Omental fat pad (tissue), 3 donors: ENCODE measurements at regions not wholly inside any gene's neighbourhood (a gene's known extent, or its start where the extent isn't known, plus 50 kb on each side); places are given as distances from the start of the nearest gene placed in this dataset.

Source experiments
- ATAC-seq: fragments of 150-250 bp; one replicate; pipeline ENCODE4 v1.9.1; 2016; ENCODE audit warnings: mild to moderate bottlenecking, moderate library complexity; ENCODE audit not compliant: low FRiP score
- DNase-seq: peaks from one replicate; pipeline ENCODE4 v3.0.0-alpha.2; 2019; ENCODE audit warnings: low spot score
- TF ChIP-seq, protein P1 (sequence below), 3 donors: fragments of 450-650 bp; IDR thresholded peaks; one replicate each; pipeline ENCODE4 v1.5.1; 2016 to 2017; ENCODE audit warnings: antibody characterized with exemption in 3 of 3, mild to moderate bottlenecking in 3 of 3, moderate library complexity in 2 of 3

DNA sequence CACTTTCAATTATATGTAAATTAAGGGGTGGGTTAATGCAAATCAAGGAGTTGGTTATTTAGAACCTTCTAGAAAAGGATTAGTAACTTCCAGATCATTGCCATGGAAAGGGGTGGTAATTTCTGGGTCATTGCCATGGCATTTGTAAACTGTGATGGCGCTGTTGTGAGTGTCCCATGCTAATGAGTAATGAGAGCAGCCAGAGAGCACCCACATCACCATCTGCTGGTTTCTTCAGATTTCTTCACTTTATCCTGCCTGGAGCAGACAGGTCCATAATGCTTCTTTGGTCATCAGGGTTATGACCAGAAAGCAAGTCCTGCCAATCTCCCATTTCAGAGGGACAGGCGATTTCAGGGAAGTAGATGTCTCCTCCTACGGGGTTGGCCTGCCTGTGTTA is 311.3 kb upstream of the CNR1 start:
- no peak for ATAC-seq
- DNase-seq, result no peak
- TF ChIP-seq, protein P1, sequence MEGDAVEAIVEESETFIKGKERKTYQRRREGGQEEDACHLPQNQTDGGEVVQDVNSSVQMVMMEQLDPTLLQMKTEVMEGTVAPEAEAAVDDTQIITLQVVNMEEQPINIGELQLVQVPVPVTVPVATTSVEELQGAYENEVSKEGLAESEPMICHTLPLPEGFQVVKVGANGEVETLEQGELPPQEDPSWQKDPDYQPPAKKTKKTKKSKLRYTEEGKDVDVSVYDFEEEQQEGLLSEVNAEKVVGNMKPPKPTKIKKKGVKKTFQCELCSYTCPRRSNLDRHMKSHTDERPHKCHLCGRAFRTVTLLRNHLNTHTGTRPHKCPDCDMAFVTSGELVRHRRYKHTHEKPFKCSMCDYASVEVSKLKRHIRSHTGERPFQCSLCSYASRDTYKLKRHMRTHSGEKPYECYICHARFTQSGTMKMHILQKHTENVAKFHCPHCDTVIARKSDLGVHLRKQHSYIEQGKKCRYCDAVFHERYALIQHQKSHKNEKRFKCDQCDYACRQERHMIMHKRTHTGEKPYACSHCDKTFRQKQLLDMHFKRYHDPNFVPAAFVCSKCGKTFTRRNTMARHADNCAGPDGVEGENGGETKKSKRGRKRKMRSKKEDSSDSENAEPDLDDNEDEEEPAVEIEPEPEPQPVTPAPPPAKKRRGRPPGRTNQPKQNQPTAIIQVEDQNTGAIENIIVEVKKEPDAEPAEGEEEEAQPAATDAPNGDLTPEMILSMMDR (IDR thresholded peaks at IDR 0.05), result no peak

DNA sequence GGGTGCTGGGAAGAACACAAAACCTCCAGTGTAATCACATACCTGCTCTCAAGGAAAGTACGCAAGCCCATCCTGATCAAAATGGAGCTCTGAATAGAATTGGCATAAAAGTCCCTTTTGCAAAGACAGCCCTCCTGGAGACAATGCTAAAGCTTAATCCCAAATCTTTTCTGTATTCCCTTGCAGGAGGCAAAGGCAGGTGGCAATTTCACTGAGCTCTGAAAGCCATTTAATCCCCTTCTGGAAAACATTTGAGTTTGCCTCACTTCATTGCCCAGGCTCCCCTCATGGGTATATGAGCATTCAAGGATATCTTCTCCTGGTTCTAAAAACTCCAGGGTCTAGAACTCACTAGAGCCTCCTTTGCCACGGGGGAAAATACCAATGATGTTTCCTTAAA is 310.2 kb upstream of the CNR1 start:
- no peak for ATAC-seq
- DNase-seq, result no peak
- TF ChIP-seq, protein P1 (IDR thresholded peaks at IDR 0.05), result no peak

DNA sequence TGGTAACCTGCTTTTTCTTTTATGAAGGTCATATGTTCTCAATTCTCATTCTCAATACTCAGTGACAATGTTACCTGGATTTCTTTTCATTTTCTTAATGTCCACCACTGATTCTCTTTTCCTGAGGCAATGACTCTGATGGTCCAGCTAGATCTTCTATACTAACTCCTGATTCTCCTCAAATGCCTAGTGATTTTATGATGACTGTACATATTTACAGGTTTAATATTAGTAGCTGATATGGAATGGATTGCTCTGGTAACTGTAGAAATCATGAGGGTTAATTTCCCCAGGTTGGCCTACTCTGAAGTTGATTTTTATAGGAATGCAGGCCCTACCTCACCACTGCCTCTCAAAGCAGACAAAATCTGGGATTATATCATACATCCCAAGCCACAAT is 308.6 kb upstream of the CNR1 start:
- TF ChIP-seq, protein P1 (IDR thresholded peaks at IDR 0.05), result no peak
- ATAC-seq (no peak), DNase-seq (no peak)

DNA sequence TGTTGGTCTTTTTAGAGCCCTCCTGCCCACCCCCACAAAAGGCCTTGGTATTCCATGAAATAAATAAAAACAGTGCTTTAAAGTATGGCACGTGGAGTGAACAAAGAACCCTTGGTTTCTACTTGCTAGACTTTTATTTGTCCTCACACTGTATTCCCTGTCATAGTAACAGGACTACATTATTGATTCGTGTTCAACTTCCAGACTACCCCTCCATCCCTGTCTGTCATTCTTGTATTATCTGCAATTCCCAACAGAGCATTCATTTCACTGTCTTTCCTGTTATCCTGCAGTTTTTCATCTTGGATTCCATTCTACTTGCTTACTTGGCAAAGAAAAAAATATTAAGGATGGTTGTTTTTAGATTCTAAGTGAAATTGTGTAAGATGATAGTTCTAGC is 307.4 kb upstream of the CNR1 start:
- ATAC-seq (no peak), DNase-seq (no peak)
- TF ChIP-seq, protein P1 (IDR thresholded peaks at IDR 0.05), result no peak

DNA sequence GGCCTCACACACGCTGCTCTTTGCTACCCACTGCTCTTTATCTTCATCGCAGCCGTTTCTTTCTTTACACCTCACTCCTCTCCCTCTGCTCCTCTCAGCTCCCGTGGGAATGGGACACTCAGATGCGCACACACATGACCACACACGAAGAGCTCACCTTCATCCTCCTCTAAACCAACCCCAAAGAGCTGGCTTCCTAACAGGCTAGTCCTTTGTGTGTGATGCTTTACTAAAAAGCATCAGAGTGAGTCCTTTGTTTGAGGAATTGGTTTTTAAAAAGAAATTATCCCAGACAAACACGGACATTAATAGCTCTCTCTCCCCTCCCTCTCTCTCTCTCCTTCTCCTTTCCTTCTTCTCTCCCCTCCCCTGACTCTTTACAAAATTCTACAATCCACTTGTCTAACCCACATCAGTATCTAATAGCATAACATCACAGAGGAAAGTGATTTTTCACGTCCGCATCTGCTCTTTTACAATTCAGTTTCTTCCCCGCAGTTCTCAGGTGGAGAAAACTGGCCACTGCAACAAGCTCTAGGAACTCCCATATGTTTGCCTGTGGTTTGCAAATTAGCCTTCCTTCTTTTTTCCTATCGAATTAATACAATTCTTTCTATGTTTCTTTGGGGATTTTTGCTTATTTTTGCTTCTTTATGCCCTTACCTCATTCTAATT is 306.8 kb upstream of the CNR1 start:
- ATAC-seq (no peak), DNase-seq (no peak)
- TF ChIP-seq, protein P1 (IDR thresholded peaks at IDR 0.05), result no peak

DNA sequence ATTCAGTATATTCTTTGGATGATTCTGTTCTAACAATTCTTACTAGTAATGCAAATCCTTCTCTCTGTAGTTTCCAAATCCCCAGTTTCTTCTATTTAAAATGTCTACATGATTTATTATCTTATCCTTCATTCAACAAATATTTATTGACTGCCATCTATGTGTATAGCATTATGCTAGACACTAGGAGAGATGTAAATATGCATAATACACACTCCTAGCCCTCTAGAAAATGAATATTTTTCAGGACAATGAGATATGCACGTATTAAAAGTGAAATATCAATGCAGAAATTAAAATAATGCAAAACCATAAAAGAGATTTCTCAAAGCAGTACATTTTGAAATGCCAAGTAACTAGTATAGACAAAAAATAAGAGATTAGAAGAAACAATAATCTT is 293.5 kb upstream of the CNR1 start:
- ATAC-seq (no peak), DNase-seq (no peak)
- TF ChIP-seq, protein P1 (IDR thresholded peaks at IDR 0.05), result no peak

DNA sequence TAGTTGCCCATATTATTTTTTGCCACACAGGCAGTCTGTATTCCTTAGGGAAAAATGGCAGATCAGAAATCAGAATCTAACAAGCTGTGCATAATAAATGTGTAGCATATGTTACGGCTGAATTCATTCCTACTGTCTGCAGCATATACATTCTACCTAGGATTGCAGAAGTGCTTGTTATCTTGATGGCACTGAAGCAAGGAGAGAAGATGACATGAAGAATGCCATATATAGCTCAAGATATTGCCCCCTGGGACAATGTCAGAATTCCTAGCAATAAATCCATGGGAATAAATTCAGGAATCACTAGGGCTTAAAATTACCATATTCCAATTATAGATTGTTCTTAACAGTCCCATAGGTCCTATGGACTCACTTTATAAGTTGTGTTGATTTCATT is 293.0 kb upstream of the CNR1 start:
- DNase-seq (no peak), ATAC-seq (no peak)
- TF ChIP-seq, protein P1 (IDR thresholded peaks at IDR 0.05), result no peak
